ENCODE measurements at regions not wholly inside any gene's neighbourhood (a gene's known extent, or its start where the extent isn't known, plus 50 kb on each side); places are given as distances from the start of the nearest gene placed in this dataset.
A peak's percentile ranks its signal among the peaks of the same experiment; 100 is the strongest.
"Not testable (repeated sequence)": the region's sequence is repeated elsewhere in the genome, so short reads cannot be mapped to it uniquely, and the experiment has no call there.

DNA sequence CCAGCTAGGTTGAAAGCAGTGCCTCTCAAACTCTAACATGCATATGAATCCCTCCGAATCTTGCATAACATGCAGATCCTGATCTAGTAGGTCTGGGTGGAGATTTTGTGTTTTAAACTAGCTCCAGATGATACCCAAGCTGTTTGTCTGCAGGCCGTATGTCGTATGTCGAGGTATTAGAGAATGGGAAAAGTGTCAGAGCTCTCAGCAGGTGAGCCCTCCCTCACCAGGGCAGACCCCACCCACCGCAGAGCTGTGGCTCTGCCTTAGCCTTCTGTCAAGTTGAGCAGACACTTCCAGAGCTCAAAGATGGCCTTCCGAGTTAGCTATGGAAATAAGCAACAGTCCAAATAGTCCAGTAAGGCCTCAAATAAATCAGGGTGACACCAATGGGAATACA is 83.2 kb upstream of the MAP3K1 start:
- DNase-seq (ENCODE audit: low read depth in 2 of 2), result no peak

DNA sequence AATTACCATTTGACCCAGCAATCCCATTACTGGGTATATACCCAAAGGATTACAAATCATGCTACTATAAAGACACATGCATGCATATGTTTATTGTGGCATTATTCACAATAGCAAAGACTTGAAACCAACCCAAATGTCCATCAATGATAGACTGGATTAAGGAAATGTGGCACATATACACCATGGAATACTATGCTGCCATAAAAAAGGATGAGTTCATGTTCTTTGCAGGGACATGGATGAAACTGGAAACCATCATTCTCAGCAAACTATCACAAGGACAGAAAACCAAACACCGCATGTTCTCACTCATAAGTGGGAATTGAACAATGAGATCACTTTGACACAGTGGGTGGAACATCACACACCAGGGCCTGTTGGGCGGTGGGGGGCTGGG is 83.9 kb upstream of the MAP3K1 start:
- not testable (repeated sequence) for DNase-seq (ENCODE audit: low read depth in 2 of 2)

DNA sequence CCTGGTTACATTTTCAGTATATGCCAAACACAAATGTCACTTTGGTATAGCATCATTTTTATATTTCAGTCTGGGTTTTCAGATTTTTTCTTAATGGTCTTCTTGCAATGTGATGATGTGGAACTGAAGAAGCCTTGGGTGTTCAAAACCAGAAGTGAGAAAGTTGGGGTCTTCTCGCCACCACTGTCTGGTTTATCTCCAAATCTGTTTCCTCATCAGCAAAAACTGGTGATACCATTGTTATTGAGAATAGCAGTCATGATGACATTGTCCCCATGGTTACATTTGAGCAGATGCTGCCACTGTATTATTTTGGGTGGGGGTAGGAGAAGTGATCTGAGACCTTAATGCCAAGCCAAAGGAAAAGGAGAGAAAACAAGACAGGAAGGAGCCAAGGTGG is 85.9 kb upstream of the MAP3K1 start:
- DNase-seq (ENCODE audit: low read depth in 2 of 2), result no peak

DNA sequence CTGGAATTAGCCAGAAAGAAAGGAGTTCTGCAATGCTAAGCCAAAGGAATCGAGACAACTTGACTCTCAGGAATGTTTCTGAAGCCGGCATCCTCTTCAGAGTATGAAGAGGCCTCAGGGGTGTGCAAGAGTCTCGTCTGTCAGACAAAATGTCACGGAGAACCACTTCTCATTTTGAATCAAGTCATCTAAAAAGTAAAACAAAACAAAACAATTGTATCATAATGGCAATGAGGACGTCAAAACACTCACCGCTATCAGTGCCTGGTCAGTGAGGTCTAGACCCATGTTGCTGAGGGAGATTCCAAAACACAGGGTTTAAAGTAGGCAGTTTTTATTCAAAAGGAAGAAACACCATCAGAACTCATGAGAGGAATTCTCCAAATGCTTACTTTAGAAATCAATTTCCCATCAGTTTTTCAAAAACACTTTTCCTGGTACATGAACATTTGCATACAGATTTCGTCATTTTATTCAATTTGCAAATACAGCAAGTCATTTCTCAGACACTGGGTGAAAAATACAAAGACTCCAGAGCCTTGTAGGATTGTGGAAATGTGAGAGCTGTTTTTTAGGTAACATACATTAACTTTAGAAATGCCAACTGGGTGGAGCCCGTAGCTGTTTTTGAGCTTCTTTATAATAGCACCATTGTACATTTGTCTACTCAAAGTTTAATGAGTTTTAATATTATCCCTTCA is 89.5 kb upstream of the MAP3K1 start:
- DNase-seq (ENCODE audit: low read depth in 2 of 2), result no peak

DNA sequence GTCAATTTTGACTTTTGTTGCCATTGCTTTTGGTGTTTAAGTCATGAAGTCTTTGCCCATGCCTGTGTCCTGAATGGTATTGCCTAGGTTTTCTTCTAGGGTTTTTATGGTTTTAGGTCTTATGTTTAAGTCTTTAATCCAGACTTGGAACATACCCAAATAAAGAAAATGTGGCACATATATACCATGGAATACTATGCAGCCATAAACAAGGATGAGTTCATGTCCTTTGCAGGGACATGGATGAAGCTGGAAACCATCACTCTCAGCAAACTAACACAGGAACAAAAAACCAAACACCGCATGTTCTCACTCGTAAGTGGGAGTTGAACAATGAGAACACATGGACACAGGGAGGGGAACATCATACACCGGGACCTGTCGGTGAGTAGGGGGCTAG is 90.5 kb upstream of the MAP3K1 start:
- not testable (repeated sequence) for DNase-seq (ENCODE audit: low read depth in 2 of 2)

DNA sequence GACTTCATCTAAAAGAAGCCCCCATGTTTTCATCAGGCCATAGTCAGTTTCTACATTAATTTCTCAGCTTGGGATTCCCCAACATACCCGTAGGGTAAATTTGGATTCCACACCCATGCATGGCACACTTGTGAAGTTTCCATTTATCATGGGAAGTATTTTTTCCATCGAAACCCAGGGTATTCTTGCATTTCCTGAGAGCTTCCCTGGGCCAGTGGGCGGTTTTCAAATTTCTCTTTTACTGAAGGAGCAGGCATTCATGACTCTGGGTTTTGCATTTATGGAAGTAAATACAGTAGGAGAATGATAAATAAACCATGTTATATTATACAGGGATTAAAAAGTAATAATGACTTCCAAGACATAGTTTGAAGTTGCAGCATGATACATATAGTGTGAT is 93.0 kb upstream of the MAP3K1 start:
- DNase-seq (ENCODE audit: low read depth in 2 of 2), result no peak

DNA sequence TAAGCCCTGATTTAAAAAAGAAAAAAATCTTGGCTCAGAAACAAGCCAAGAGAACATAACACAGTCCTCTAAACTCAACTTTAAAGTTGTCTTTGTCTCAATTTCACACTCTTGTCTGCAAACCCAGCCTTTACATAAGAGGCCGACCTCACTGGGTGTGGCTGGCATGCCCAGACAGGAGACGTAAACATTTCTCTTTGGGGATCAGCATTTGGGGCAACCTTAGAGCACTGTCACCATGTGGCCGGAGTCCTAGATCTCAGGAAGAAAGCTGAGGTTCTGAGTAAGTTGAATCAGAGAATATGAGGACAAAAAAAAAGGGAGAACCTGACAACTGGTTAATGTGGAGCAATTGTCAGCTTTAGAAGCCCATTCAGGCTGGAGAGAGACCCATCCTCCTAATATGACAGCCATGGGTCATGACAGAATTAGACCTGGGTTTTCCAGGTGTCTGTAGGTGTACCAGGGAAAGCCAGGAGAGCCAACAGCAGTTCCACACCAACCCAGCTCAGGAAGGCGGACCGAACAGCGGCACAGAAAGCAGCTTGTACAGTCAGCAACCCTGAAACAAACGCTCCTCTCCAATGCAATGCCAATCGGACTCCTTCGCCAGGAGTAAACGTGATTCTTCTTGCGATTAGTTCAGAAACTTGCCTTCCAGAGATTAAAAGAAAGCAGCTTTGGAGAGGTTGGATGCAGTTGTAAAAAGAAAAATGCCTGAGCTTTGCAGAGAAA is 97.9 kb upstream of the MAP3K1 start:
- no peak for DNase-seq (ENCODE audit: low read depth in 2 of 2)

DNA sequence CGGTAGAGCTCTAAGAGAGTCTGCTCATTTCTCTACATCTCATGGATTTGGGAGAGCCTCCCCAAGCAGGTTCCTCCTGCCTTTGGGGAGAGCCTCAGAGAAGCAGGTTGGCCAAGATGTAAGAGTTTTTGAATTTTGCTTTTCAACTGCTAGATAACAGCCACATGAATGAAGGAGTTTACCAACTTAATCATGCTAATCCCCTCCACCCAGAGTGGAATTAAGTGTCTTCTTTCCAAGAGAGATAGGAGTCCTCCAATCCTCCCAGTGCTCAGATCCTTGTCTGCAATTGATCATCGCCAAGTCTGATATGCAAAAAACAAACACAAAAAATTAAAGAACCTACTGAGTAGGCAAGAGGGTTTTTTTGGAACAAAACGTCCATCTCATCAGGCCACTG is 99.4 kb upstream of the MAP3K1 start:
- DNase-seq (ENCODE audit: low read depth in 2 of 2), result no peak

DNA sequence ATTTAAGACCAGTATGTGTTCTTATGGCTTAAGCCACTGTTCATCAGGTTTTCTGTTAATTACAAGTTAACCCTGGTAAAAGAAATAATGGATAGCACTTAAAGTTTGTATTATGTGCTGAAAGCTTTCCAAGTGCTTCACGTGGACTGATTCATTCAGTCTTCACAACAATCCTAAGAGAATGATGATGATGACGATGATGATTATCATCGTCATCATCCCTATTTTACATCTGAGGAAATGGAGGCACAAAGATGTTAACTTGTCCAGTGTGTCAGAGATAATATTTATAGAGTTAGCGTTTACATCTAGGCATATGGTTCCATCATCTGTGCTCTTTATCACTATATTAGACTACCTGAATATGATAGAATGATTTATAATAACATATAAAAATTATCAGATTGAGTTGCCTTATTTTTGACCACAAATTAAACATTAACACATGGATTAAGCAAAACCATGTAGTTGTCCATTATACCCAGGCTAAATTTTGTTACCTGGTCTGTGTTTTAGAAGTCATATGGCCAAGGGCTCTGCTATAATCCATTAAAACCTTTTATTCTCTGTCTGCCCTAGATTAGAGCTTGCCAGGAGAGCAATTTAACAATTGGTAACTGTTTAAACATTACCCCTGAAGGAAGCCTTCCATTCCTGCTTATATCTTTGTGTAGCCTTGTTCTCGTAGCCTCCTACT is 102.3 kb upstream of the MAP3K1 start:
- DNase-seq (ENCODE audit: low read depth in 2 of 2), result no peak

DNA sequence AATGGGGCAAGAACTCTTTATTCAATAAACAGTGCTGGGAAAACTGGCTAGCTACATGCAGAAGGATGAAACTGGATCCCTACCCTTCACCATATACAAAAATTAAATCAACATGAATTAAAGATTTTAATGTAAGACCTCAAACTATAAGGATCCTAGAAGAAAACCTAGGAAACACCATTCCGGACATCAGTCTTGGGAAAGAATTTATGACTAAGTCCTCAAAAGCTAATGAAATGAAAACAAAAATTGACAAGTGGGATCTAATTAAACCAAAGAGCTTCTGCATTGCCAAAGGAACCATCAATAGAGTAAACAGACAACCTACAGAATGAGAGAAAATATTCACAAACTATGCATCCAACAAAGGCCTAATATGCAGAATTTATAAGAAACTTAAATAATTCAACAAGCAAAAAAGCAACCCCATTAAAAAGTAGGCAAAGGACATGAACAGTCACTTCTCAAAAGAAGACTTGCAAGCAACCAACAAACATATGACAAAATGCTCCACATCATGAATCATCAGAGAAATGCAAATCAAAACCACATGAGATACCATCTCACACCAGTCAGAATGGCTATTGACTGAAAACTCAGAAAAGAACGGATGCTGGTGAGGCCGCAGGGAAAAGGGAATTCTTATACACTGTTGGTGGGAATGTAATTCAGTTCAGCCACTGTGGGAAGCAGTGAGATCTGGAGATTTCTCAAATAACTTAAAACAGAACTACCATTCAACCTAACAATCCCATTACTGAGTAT is 104.3 kb upstream of the MAP3K1 start:
- DNase-seq (ENCODE audit: low read depth in 2 of 2), result no peak

DNA sequence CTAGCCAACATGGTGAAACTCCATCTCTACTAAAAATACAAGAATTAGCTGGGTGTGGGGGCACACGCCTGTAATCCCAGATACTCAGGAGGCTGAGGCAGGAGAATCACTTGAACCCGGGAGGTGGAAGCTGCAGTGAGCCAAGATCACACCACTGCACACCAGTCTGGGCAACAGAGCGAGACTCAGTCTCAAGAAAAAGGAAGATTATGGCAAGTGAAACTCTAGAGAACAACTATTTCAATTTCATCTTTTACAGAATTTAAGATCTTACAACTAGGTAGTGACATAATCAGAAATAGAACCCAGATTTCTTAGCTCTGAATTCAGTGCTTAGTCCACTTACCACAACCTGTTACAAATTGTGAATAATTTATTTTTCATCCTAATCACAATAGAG is 108.8 kb upstream of the MAP3K1 start:
- no peak for DNase-seq (ENCODE audit: low read depth in 2 of 2)

DNA sequence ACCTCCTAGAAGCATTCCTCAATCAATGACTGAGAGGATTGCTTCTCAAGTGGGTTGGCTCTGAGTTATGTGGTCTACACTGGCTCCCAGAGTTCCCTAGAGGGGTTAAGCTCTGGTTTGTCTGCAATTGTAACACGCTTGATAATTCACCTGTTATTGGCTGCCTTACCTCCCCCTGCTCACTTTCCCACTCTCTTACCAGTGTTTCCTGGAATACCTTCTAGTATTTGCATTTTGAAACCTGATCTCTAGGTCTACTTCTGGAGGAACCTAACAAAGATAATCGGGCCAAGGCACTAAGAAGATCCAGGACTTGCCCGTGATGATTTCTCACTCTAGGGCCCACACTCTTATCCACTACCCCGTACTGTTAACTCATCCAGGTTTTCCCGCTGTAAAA is 110.1 kb upstream of the MAP3K1 start:
- no peak for DNase-seq (ENCODE audit: low read depth in 2 of 2)

DNA sequence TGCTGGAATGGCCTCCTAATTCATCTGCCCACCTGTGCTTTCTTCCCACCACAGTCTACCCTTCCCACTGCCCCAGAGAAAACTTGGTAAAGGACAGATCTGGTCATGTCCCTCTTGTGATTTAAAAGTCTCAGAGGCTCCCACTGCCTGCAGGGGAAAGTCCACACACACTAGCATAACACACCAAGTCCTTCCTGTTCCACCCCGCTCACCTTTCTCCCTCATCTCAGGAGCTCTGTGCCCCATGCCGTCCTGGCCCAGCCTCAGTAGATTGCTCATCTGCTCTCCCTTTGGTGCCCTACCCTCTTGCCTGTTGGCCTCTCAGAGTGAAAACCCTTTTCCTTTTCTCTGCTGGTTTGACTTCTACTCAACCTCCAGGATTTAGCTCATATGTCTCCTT is 111.4 kb upstream of the MAP3K1 start:
- DNase-seq (ENCODE audit: low read depth in 2 of 2), result no peak

DNA sequence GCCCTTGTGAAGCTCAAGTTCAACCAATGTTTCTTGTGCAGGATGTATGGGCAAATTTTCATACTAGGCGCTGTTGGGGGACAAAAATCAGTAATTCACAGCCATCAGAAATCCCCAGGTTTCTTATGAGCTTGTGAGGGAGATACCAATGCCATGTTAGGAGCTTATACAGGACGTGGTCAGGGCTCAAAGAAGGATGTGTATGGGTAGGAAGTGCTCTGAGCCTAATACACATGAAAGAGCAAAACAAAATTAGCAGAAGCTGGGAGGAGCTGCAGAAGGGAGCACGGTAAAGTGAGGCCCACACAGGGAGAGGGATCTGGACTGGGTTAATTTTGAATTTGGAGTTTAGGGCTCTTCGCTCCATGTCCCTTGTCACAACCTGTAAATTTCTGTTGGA is 114.6 kb upstream of the MAP3K1 start:
- no peak for DNase-seq (ENCODE audit: low read depth in 2 of 2)

DNA sequence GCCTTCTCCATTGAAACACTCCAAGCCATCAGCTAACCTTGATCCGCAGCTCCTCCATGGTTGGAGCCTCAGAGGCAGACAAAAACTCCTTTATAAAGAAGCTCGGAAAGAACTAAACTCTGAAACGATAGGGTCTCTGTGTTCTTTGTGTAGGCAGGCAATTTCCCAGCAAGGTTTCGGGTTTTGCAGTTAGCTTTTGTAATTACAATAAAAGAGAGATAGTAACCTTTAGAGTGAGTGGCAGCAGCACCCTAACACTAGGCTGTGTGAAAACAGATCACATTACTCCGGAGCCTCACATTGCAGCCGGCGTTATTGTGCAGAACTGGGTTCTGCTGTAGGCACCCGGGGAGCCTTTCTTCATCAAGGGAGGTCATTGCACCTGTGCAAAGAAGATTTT is 115.8 kb upstream of the MAP3K1 start:
- no peak for DNase-seq (ENCODE audit: low read depth in 2 of 2)

DNA sequence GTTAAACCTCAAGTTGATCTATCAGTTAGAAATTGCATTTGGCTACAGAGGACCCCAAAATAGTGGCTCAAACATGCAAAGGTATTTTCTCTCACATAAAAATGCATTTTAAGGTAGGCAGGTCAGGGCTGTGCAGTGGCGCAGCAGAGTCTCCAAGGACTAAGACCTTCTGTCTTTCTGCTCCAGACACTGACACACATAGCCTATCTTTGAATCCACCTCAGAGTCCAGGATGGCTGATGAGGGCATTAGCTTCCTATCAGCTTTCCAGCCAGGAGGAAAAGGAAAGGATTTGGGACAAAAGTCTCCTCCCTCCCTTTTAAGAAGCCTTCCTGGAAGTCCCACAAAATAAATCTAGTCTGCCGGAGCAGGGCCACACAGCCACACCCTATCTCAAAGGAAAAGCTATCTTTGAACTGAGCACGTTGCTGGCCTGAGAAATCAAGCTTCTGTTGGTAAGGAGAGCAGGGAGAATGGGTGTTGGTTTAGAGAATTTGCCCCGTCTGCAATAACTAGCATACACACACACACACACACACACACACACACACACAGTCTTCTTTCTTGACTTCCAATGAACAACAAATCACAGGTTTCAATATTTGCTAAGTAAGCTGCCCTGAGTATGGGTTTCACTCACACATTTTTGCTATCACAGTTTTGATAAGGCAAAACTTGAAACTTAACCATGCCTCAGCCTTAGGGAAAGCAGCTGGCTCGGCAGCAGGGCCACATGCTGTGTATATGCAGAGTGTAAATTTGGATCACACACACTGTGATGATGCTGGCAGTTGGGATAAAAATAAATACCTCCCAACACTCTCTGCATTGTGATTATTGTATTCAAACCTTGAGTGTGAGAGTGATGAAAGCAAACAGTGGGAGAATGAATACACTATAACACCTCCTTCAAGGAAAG is 116.6 kb upstream of the MAP3K1 start:
- no peak for DNase-seq (ENCODE audit: low read depth in 2 of 2)

DNA sequence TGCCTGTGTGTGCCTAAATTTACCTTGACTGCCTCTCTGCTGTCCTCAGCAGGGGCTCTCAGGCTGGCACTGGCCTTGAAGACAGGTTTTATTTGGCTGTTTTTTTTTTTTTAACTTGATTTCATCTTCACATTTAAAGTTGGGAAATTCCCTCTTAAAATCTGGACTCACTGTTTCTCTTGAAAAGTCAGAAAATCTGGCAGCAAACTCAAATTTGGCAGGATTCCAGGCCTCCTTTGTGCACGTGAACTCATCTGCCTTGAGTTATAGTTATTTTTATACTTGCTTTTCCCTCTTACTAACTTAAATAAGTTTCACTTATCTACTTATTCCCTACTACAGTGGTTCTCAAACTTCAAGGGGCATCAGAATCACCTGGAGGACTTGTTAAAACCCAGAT is 118.4 kb upstream of the MAP3K1 start:
- no peak for DNase-seq (ENCODE audit: low read depth in 2 of 2)

DNA sequence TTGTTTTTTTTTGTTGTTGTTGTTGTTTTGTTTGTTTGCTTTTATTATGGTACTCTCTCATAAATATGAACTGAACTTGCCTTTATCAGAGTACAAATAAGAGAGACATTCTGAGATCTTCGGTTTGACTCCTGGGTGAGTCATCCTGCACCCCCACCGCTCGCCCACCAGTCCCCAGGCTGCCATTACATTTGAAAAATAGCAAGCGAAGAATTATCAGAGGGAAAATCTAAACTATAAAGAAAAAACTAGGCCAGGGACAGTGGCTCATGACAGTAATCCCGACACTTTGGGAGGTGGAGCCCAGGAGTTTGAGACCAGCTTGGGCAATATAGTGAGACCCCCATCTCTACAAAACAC is 122.1 kb upstream of the MAP3K1 start:
- peak; percentile 23 to 39 for DNase-seq (ENCODE audit: low read depth in 2 of 2)

DNA sequence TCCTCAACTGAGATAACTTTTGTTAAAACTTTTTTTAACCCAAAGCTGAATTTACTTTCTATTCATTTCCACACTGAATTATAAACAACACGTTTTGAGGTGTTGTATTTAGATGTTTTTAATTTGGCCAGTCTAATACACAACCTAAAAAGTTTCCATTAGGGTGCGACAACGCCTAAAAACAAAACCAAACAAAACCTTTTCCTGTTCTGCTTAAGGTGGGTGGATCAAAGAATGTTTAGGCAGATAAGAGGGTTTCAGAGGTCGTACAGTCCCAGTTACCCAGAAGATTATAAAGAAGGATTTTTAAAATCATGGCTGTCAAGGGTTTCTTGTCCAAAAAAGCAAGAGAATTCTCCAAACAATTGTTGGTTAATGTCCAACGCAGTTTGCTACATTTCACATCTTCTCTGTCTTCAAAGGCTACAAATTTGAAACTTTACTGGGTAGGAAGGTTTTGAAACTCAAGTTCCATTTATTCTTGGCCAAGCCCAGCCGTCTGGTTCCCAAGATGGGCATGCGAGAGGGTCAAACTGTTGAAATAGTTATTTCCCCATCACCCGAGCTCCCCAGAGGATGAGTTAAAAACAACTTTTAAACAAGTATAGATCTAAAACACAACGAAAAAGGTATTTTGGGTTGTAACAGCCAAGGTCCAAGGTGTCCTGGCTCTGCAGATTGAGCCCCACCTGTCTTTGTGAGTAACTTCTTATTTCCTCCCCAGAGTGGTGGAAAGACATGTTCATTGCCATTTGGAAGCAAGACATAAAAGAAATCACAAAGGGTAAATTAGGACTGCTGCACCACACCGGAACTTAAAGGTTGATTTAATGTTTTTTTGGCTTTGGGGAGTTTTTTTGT is 122.8 kb upstream of the MAP3K1 start:
- no peak for DNase-seq (ENCODE audit: low read depth in 2 of 2)

DNA sequence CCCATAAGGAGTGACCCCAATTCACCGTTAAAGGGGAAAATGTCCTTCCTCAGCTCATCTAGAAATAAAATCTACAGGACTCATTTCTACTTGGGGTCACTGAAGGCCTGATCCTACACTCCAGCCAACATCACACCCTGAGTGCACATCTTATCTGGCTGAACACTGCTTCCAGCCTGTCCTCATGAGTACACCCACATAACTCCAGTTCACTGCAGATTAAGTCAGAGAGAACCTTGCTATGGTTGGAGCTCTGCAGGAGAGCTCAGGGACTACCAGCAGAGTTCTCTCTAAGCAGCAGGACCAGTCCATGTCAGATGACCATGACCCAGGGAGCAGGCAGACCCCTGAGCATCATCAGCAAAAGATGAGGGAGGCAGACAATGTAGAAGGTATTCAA is 126.9 kb upstream of the MAP3K1 start:
- DNase-seq (ENCODE audit: low read depth in 2 of 2), result no peak
